HEK293 (cell line): ENCODE measurements at regions not wholly inside any gene's neighbourhood (a gene's known extent, or its start where the extent isn't known, plus 50 kb on each side); places are given as distances from the start of the nearest gene placed in this dataset.

ENCODE experiments used
- CTCF ChIA-PET: fragments of 350-600 bp; formaldehyde crosslinking; extraction: SDS; loops from one replicate; lab custom pipeline; 2021; ENCODE audit warnings: antibody characterized with exemption; lab: Yijun Ruan, JAX
- POLR2A ChIA-PET: fragments of 300-600 bp; formaldehyde crosslinking; extraction: SDS; loops from one replicate; lab custom pipeline; 2020; ENCODE audit warnings: antibody characterized with exemption, inconsistent platforms; lab: Yijun Ruan, JAX
- H3K27ac ChIP-seq: fragments of 200-500 bp; sonication (Bioruptor generic); 2 replicates; pipeline ENCODE4 v1.5.1; 2014; ENCODE audit warnings: low read depth, low read length, control low read depth, inconsistent platforms; ENCODE audit errors: extremely low read depth
- H3K36me3 ChIP-seq, 2 experiments: fragments of 200-500 bp in 1 of 2; sonication (Bioruptor generic) in 1 of 2; 1 replicate in 1 of 2; 2 replicates in 1 of 2; pipeline ENCODE4 v1.5.1; 2014 to 2017; ENCODE audit warnings: inconsistent platforms in 2 of 2, low read length in 2 of 2; ENCODE audit not compliant: control insufficient read depth in 2 of 2, insufficient read depth in 1 of 2
- H3K4me1 ChIP-seq: fragments of 200-500 bp; sonication (Bioruptor generic); 2 replicates; pipeline ENCODE4 v1.5.1; 2014; ENCODE audit warnings: mild to moderate bottlenecking, low read length, inconsistent platforms; ENCODE audit not compliant: control insufficient read depth, insufficient read depth
- H3K4me3 ChIP-seq: 2 replicates; pipeline ENCODE4 v1.5.1; 2011; ENCODE audit warnings: low read depth, mild to moderate bottlenecking, control low read depth, low read length, moderate library complexity
- H3K9me3 ChIP-seq: fragments of 200-500 bp; sonication (Bioruptor generic); 2 replicates; pipeline ENCODE4 v1.5.1; 2014; ENCODE audit warnings: low read depth, low read length, inconsistent platforms; ENCODE audit not compliant: control insufficient read depth, insufficient read depth
- FEZF1 ChIP-seq: fragments of 450-650 bp; formaldehyde crosslinking; IDR thresholded peaks from 2 replicates; pipeline ENCODE4 v1.5.1; 2016; ENCODE audit warnings: missing biosample characterization, missing genetic modification characterization
- HOXA7 ChIP-seq: sonication (generic); formaldehyde crosslinking; IDR thresholded peaks from 2 replicates; pipeline ENCODE4 v1.8.1; 2022; ENCODE audit warnings: missing genetic modification reagents, borderline replicate concordance
- KLF8 ChIP-seq: fragments of 450-650 bp; formaldehyde crosslinking; IDR thresholded peaks from 2 replicates; pipeline ENCODE4 v1.5.1; 2016; ENCODE audit warnings: missing biosample characterization, missing genetic modification characterization
- OSR2 ChIP-seq: fragments of 450-650 bp; formaldehyde crosslinking; IDR thresholded peaks from 2 replicates; pipeline ENCODE4 v1.5.1; 2016; ENCODE audit warnings: missing biosample characterization, missing genetic modification characterization
- SETDB1 ChIP-seq: IDR thresholded peaks from one replicate; pipeline ENCODE4 v1.6.1; 2017; ENCODE audit warnings: mild to moderate bottlenecking, low read length, moderate library complexity, mixed read lengths; ENCODE audit not compliant: insufficient read length
- ZBTB44 ChIP-seq: fragments of 450-650 bp; IDR thresholded peaks from 2 replicates; pipeline ENCODE4 v1.5.1; 2018; ENCODE audit warnings: missing biosample characterization, mild to moderate bottlenecking, missing genetic modification characterization
- ZBTB8A ChIP-seq: fragments of 450-650 bp; formaldehyde crosslinking; IDR thresholded peaks from 2 replicates; pipeline ENCODE4 v1.5.1; 2016; ENCODE audit warnings: missing biosample characterization, missing genetic modification characterization
- ZFP41 ChIP-seq: fragments of 450-650 bp; formaldehyde crosslinking; IDR thresholded peaks from 2 replicates; pipeline ENCODE4 v1.5.1; 2016; ENCODE audit warnings: missing biosample characterization, missing genetic modification characterization, borderline replicate concordance
- ZIC2 ChIP-seq: fragments of 450-650 bp; formaldehyde crosslinking; IDR thresholded peaks from 2 replicates; pipeline ENCODE4 v1.5.1; 2016; ENCODE audit warnings: missing biosample characterization, missing genetic modification characterization
- ZNF10 ChIP-seq: fragments of 450-650 bp; formaldehyde crosslinking; IDR thresholded peaks from 2 replicates; pipeline ENCODE4 v1.5.1; 2017; ENCODE audit warnings: missing biosample characterization, missing genetic modification characterization
- ZNF121 ChIP-seq: fragments of 450-650 bp; formaldehyde crosslinking; IDR thresholded peaks from 2 replicates; pipeline ENCODE4 v1.5.1; 2016; ENCODE audit warnings: missing biosample characterization, missing genetic modification characterization
- ZNF146 ChIP-seq: fragments of 450-650 bp; formaldehyde crosslinking; IDR thresholded peaks from 2 replicates; pipeline ENCODE4 v1.5.1; 2016; ENCODE audit warnings: missing biosample characterization, missing genetic modification characterization
- ZNF16 ChIP-seq: fragments of 450-650 bp; formaldehyde crosslinking; IDR thresholded peaks from 2 replicates; pipeline ENCODE4 v1.5.1; 2016; ENCODE audit warnings: low read depth, missing biosample characterization, missing genetic modification characterization
- ZNF169 ChIP-seq: fragments of 450-650 bp; formaldehyde crosslinking; IDR thresholded peaks from 2 replicates; pipeline ENCODE4 v1.5.1; 2016; ENCODE audit warnings: missing biosample characterization, missing genetic modification characterization
- ZNF175 ChIP-seq: fragments of 450-650 bp; formaldehyde crosslinking; IDR thresholded peaks from 2 replicates; pipeline ENCODE4 v1.5.1; 2016; ENCODE audit warnings: missing biosample characterization, missing genetic modification characterization
- ZNF266 ChIP-seq: fragments of 450-650 bp; formaldehyde crosslinking; IDR thresholded peaks from 2 replicates; pipeline ENCODE4 v1.5.1; 2016; ENCODE audit warnings: missing biosample characterization, missing genetic modification characterization, low read depth
- ZNF362 ChIP-seq: fragments of 450-650 bp; formaldehyde crosslinking; IDR thresholded peaks from 2 replicates; pipeline ENCODE4 v1.5.1; 2016; ENCODE audit warnings: missing biosample characterization, missing genetic modification characterization
- ZNF366 ChIP-seq: fragments of 450-650 bp; formaldehyde crosslinking; conservative IDR thresholded peaks from 2 replicates; pipeline ENCODE4 v1.5.1; 2016; ENCODE audit warnings: missing biosample characterization, missing genetic modification characterization
- ZNF585B ChIP-seq: fragments of 450-650 bp; formaldehyde crosslinking; IDR thresholded peaks from 2 replicates; pipeline ENCODE4 v1.5.1; 2016; ENCODE audit warnings: missing biosample characterization, missing genetic modification characterization
- ZNF624 ChIP-seq: fragments of 450-650 bp; formaldehyde crosslinking; IDR thresholded peaks from 2 replicates; pipeline ENCODE4 v1.5.1; 2017; ENCODE audit warnings: missing biosample characterization, missing genetic modification characterization
- ZNF777 ChIP-seq: fragments of 450-650 bp; formaldehyde crosslinking; IDR thresholded peaks from 2 replicates; pipeline ENCODE4 v1.5.1; 2017; ENCODE audit warnings: missing biosample characterization, missing genetic modification characterization, borderline replicate concordance
- ZNF792 ChIP-seq: fragments of 450-650 bp; formaldehyde crosslinking; IDR thresholded peaks from 2 replicates; pipeline ENCODE4 v1.5.1; 2016; ENCODE audit warnings: missing biosample characterization, missing genetic modification characterization
- TF ChIP-seq, protein P1 (sequence below): fragments of 450-650 bp; formaldehyde crosslinking; optimal IDR thresholded peaks from 2 replicates; pipeline ENCODE3; 2016; ENCODE audit warnings: missing biosample characterization, mild to moderate bottlenecking, missing genetic modification characterization
- TF ChIP-seq, protein P2 (sequence below): fragments of 450-650 bp; formaldehyde crosslinking; IDR thresholded peaks from 2 replicates; pipeline ENCODE4 v1.5.1; 2016; ENCODE audit warnings: missing biosample characterization, missing genetic modification characterization
- TF ChIP-seq, protein P3 (sequence below): fragments of 450-650 bp; formaldehyde crosslinking; IDR thresholded peaks from 2 replicates; pipeline ENCODE4 v1.5.1; 2017; ENCODE audit warnings: missing biosample characterization, missing genetic modification characterization

- POLR2A ChIA-PET = no interaction called here
- CTCF ChIA-PET = no interaction called here
- no peak overlapping the region for H3K4me3 ChIP-seq
- TF ChIP-seq ZBTB8A (no peak), ZNF16 (tag by site-specific recombination) (no peak), FEZF1 (tag by site-specific recombination) (no peak), ZNF121 (tag by site-specific recombination) (no peak), ZIC2 (tag by site-specific recombination) (no peak), ZNF366 (tag by site-specific recombination) (no peak)
- TF ChIP-seq, protein P1, sequence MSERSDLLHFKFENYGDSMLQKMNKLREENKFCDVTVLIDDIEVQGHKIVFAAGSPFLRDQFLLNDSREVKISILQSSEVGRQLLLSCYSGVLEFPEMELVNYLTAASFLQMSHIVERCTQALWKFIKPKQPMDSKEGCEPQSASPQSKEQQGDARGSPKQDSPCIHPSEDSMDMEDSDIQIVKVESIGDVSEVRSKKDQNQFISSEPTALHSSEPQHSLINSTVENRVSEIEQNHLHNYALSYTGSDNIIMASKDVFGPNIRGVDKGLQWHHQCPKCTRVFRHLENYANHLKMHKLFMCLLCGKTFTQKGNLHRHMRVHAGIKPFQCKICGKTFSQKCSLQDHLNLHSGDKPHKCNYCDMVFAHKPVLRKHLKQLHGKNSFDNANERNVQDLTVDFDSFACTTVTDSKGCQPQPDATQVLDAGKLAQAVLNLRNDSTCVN (tag by site-specific recombination) = no peak
- TF ChIP-seq, protein P2, sequence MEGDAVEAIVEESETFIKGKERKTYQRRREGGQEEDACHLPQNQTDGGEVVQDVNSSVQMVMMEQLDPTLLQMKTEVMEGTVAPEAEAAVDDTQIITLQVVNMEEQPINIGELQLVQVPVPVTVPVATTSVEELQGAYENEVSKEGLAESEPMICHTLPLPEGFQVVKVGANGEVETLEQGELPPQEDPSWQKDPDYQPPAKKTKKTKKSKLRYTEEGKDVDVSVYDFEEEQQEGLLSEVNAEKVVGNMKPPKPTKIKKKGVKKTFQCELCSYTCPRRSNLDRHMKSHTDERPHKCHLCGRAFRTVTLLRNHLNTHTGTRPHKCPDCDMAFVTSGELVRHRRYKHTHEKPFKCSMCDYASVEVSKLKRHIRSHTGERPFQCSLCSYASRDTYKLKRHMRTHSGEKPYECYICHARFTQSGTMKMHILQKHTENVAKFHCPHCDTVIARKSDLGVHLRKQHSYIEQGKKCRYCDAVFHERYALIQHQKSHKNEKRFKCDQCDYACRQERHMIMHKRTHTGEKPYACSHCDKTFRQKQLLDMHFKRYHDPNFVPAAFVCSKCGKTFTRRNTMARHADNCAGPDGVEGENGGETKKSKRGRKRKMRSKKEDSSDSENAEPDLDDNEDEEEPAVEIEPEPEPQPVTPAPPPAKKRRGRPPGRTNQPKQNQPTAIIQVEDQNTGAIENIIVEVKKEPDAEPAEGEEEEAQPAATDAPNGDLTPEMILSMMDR (tag by site-specific recombination) = no peak
- TF ChIP-seq, all 188 proteins: peak for 0
- Histone ChIP-seq H3K27ac (no peak overlapping the region), H3K9me3 (no peaks in the 10 kb centered on the region), H3K36me3 (no peaks in the 10 kb centered on the region), H3K4me1 (no peaks in the 10 kb centered on the region)
Observed at GRCh38 chr13:48790966-48791365, 137.2 kb downstream of the CYSLTR2 start.

DNA sequence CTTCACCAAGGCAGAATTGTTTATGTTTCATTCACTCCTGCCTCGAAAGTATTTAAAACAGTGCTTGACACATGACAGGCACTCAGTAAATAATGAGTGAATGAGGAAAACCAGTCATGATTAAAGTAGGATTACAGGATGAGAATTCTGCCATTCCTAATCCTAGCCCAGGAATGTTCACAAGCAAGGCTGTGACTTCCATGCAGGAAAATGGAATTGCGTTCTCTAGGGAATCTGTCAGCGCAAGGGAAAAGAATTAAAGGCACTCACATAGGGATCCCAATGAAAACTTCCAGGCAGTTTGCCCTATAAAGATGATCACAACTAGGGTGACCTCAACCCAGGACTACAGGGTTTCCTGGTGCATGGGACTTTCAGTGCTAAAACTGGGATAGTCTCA, 143.4 kb downstream of the CYSLTR2 start:
- no peak for TF ChIP-seq ZNF362 (tag by site-specific recombination)
- TF ChIP-seq ZNF169 (tag by site-specific recombination) = no peak
- no peak for TF ChIP-seq ZNF777 (tag by site-specific recombination)
- TF ChIP-seq ZNF146 (tag by site-specific recombination) = no peak
- TF ChIP-seq SETDB1 = no peak
- no peak for TF ChIP-seq OSR2 (tag by site-specific recombination)
- no peak for TF ChIP-seq ZNF266
- no peak for TF ChIP-seq ZNF10
- no peak for TF ChIP-seq ZNF585B (tag by site-specific recombination)
- TF ChIP-seq KLF8 (tag by site-specific recombination) = no peak
- H3K4me3 ChIP-seq = no peak overlapping the region
- no peaks in the 10 kb centered on the region for H3K9me3 ChIP-seq
- ChIA-PET POLR2A (no interaction called here), CTCF (interaction anchor here (0.7 kb wide), 1 partner anchor 28 kb away, joined by 3 read pairs; no protein-coding TSS in a partner anchor)
- no peaks in the 10 kb centered on the region for H3K36me3 ChIP-seq
- no peak overlapping the region for H3K27ac ChIP-seq
- no peaks in the 10 kb centered on the region for H3K4me1 ChIP-seq

GRCh38 chr13:48797761-48798160, 144.0 kb downstream of the CYSLTR2 start:
- Histone ChIP-seq H3K4me3 (no peak overlapping the region), H3K4me1 (no peaks in the 10 kb centered on the region), H3K36me3 (no peaks in the 10 kb centered on the region), H3K27ac (no peak overlapping the region), H3K9me3 (no peaks in the 10 kb centered on the region)
- ChIA-PET CTCF (interaction anchor here (0.7 kb wide), 1 partner anchor 64 kb away, joined by 3 read pairs; no protein-coding TSS in a partner anchor), POLR2A (no interaction called here)
- TF ChIP-seq, protein P3, sequence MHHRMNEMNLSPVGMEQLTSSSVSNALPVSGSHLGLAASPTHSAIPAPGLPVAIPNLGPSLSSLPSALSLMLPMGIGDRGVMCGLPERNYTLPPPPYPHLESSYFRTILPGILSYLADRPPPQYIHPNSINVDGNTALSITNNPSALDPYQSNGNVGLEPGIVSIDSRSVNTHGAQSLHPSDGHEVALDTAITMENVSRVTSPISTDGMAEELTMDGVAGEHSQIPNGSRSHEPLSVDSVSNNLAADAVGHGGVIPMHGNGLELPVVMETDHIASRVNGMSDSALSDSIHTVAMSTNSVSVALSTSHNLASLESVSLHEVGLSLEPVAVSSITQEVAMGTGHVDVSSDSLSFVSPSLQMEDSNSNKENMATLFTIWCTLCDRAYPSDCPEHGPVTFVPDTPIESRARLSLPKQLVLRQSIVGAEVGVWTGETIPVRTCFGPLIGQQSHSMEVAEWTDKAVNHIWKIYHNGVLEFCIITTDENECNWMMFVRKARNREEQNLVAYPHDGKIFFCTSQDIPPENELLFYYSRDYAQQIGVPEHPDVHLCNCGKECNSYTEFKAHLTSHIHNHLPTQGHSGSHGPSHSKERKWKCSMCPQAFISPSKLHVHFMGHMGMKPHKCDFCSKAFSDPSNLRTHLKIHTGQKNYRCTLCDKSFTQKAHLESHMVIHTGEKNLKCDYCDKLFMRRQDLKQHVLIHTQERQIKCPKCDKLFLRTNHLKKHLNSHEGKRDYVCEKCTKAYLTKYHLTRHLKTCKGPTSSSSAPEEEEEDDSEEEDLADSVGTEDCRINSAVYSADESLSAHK (tag by site-specific recombination) = no peak
- no peak for TF ChIP-seq HOXA7 (CRISPR knock-in tag)
- no peak for TF ChIP-seq ZNF175 (tag by site-specific recombination)
- TF ChIP-seq ZFP41 (tag by site-specific recombination) = no peak
- no peak for TF ChIP-seq ZNF792 (tag by site-specific recombination)
- no peak for TF ChIP-seq ZNF624
- no peak for TF ChIP-seq ZBTB44 (tag by site-specific recombination)
